ENCODE measurements at regions not wholly inside any gene's neighbourhood (a gene's known extent, or its start where the extent isn't known, plus 50 kb on each side); places are given as distances from the start of the nearest gene placed in this dataset.

GRCh38 chr14:101112351-101113107 lies 209.0 kb upstream of the RTL1 start:
- Histone ChIP-seq H3K4me1 (ENCODE audit: control insufficient read depth, insufficient read depth, low read length) (no peaks in the 10 kb centered on the region), H3K9me3 (ENCODE audit: control insufficient read depth, low read length) (peaks cover 3% of the 10 kb centered on the region), H3K36me3 (ENCODE audit: control insufficient read depth, insufficient read depth, low read length, severe bottlenecking) (no peaks in the 10 kb centered on the region), H3K4me3 (ENCODE audit: low read length) (no peak overlapping the region), H3K27me3 (replicated peaks; ENCODE audit: control insufficient read depth, insufficient read depth, low read length) (peaks cover 19% of the 10 kb centered on the region), H3K9ac (ENCODE audit: low read length) (no peak overlapping the region)
- DNase-seq (ENCODE audit: low read depth) = no peak

DNA sequence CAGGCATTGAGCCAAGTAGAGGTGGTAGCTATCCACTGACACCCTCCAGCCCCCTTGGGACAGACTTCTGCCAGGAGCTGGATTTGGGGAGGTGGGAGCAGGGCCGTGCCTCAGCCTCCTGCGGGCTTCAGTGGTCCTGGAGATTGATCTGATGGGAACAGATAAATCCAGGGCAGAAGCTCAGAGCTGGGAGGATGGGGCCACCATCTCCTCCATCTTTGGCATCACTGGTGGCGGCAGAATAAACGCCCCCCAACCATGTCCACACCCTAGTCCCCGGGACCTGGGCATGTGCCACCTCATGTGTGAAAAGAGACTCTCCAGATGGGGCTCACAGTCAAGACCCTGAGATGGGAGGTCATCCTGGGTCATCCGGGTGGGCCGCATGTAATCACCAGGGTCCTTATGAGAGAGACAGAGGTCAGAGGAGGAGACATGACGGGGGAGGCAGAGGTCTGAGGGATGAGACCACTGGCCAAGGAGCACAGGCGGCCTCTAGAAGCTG lies 209.6 kb upstream of the RTL1 start:
- H3K9ac ChIP-seq (ENCODE audit: low read length) = no peak overlapping the region
- DNase-seq (ENCODE audit: low read depth) = no peak
- no peak overlapping the region for H3K4me3 ChIP-seq (ENCODE audit: low read length)
- no peaks in the 10 kb centered on the region for H3K36me3 ChIP-seq (ENCODE audit: control insufficient read depth, insufficient read depth, low read length, severe bottlenecking)
- no peaks in the 10 kb centered on the region for H3K4me1 ChIP-seq (ENCODE audit: control insufficient read depth, insufficient read depth, low read length)
- H3K9me3 ChIP-seq (ENCODE audit: control insufficient read depth, low read length) = no peaks in the 10 kb centered on the region
- peaks cover 22% of the 10 kb centered on the region for H3K27me3 ChIP-seq (replicated peaks; ENCODE audit: control insufficient read depth, insufficient read depth, low read length)

GRCh38 chr14:101113835-101114725 lies 210.6 kb upstream of the RTL1 start:
- no peaks in the 10 kb centered on the region for H3K9me3 ChIP-seq (ENCODE audit: control insufficient read depth, low read length)
- no peak overlapping the region for H3K4me3 ChIP-seq (ENCODE audit: low read length)
- H3K36me3 ChIP-seq (ENCODE audit: control insufficient read depth, insufficient read depth, low read length, severe bottlenecking) = no peaks in the 10 kb centered on the region
- no peak for DNase-seq (ENCODE audit: low read depth)
- H3K27me3 ChIP-seq (replicated peaks; ENCODE audit: control insufficient read depth, insufficient read depth, low read length) = peaks cover 29% of the 10 kb centered on the region
- peaks cover 3% of the 10 kb centered on the region for H3K4me1 ChIP-seq (ENCODE audit: control insufficient read depth, insufficient read depth, low read length)
- no peak overlapping the region for H3K9ac ChIP-seq (ENCODE audit: low read length)

DNA sequence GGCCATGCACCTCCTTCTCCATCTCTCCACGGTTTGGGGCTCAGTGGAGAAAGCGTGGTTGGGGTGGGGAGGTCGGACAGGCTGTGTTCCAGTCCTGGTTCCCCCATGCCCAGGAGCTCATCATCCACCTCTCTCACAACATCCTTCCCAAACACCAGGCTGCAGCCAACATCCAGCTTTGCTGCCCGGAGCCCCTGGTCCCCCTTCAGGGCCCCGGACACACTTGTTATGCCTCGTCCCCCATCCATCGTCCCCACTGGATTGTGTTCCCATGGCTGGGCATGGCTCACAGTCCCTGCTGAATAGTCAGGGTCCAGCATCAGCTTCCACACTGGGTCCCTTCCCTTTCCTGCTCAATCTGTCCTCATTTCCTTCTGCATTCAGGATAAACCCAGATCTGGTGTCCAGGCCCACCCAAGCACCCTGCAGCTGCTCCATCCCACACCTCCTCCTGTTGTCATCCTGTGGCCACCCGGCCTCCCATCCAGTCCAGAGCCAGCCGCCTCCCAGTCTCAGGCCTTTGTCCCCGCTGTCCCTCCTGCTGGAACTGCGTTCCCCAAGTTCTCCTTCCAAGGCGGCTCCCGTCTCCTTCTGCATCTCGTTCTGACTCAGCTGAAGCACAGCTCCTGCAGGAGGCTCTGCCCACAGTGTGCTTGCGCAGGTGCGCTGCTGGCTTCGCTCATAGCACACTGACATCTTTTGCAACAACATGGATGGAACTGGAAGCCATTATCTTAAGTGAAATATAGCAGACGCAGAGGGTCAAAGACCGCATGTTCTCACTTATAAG lies 211.4 kb upstream of the RTL1 start:
- H3K4me3 ChIP-seq (ENCODE audit: low read length) = no peak overlapping the region
- no peaks in the 10 kb centered on the region for H3K9me3 ChIP-seq (ENCODE audit: control insufficient read depth, low read length)
- H3K27me3 ChIP-seq (replicated peaks; ENCODE audit: control insufficient read depth, insufficient read depth, low read length) = peaks cover 37% of the 10 kb centered on the region
- H3K36me3 ChIP-seq (ENCODE audit: control insufficient read depth, insufficient read depth, low read length, severe bottlenecking) = no peaks in the 10 kb centered on the region
- no peak for DNase-seq (ENCODE audit: low read depth)
- peaks cover 6% of the 10 kb centered on the region for H3K4me1 ChIP-seq (ENCODE audit: control insufficient read depth, insufficient read depth, low read length)
- no peak overlapping the region for H3K9ac ChIP-seq (ENCODE audit: low read length)

- H3K9ac ChIP-seq (ENCODE audit: low read length) = no peak overlapping the region
- H3K4me1 ChIP-seq (ENCODE audit: control insufficient read depth, insufficient read depth, low read length) = peaks cover 9% of the 10 kb centered on the region
- H3K9me3 ChIP-seq (ENCODE audit: control insufficient read depth, low read length) = no peaks in the 10 kb centered on the region
- peaks cover 44% of the 10 kb centered on the region for H3K27me3 ChIP-seq (replicated peaks; ENCODE audit: control insufficient read depth, insufficient read depth, low read length)
- H3K4me3 ChIP-seq (ENCODE audit: low read length) = no peak overlapping the region
- DNase-seq (ENCODE audit: low read depth) = no peak
- H3K36me3 ChIP-seq (ENCODE audit: control insufficient read depth, insufficient read depth, low read length, severe bottlenecking) = no peaks in the 10 kb centered on the region
These were observed 212.1 kb upstream of the RTL1 start for GRCh38 chr14:101115652-101116051.

DNA sequence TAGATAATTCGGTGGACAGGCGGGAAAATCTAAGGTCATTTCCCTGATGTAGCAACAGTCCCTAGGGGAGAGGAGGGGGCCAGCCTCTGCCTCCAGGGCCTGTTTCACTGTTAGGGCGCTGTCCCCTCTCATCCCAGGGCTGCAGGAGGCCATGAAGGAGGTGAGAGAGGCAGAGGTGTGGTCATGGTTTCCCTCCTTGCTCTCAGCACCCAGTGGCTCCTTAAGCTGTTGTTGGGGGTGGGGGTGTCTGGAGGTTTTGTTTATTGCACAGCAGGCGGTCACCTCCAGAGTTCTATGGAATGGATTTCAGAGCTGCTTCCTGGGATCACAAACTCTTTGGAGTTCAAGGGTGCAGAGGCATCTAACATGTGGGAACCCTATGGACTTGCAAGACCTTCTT lies 212.5 kb upstream of the RTL1 start:
- Histone ChIP-seq H3K4me1 (ENCODE audit: control insufficient read depth, insufficient read depth, low read length) (peaks cover 9% of the 10 kb centered on the region), H3K9ac (ENCODE audit: low read length) (no peak overlapping the region), H3K9me3 (ENCODE audit: control insufficient read depth, low read length) (no peaks in the 10 kb centered on the region), H3K36me3 (ENCODE audit: control insufficient read depth, insufficient read depth, low read length, severe bottlenecking) (no peaks in the 10 kb centered on the region), H3K4me3 (ENCODE audit: low read length) (no peak overlapping the region), H3K27me3 (replicated peaks; ENCODE audit: control insufficient read depth, insufficient read depth, low read length) (peaks cover 48% of the 10 kb centered on the region)
- DNase-seq (ENCODE audit: low read depth) = no peak

GRCh38 chr14:101116486-101117130 lies 213.1 kb upstream of the RTL1 start:
- Histone ChIP-seq H3K4me3 (ENCODE audit: low read length) (no peak overlapping the region), H3K9ac (ENCODE audit: low read length) (no peak overlapping the region), H3K27me3 (replicated peaks; ENCODE audit: control insufficient read depth, insufficient read depth, low read length) (peaks cover 51% of the 10 kb centered on the region), H3K36me3 (ENCODE audit: control insufficient read depth, insufficient read depth, low read length, severe bottlenecking) (no peaks in the 10 kb centered on the region), H3K4me1 (ENCODE audit: control insufficient read depth, insufficient read depth, low read length) (peaks cover 9% of the 10 kb centered on the region), H3K9me3 (ENCODE audit: control insufficient read depth, low read length) (no peaks in the 10 kb centered on the region)
- DNase-seq (ENCODE audit: low read depth) = no peak

DNA sequence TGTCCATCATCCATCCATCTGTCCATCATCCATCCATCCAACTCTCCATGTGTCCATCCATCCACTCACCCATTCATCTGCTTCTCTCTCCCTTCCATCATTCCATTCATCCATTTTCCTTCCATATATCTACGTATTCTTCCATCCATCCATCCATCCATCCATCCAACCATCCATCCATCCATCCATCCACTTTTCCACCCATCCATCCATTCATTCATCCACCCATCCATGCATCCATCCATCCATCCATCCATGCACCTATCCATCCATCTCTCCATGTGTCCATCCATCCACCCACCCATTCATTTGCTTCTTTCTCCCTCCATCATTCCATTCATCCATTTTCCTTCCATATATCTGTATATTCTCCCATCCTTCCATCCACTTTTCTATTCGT lies 214.0 kb upstream of the RTL1 start:
- H3K4me1 ChIP-seq (ENCODE audit: control insufficient read depth, insufficient read depth, low read length) = peaks cover 9% of the 10 kb centered on the region
- no peaks in the 10 kb centered on the region for H3K36me3 ChIP-seq (ENCODE audit: control insufficient read depth, insufficient read depth, low read length, severe bottlenecking)
- DNase-seq (ENCODE audit: low read depth) = no peak
- H3K9me3 ChIP-seq (ENCODE audit: control insufficient read depth, low read length) = no peaks in the 10 kb centered on the region
- H3K4me3 ChIP-seq (ENCODE audit: low read length) = no peak overlapping the region
- H3K9ac ChIP-seq (ENCODE audit: low read length) = no peak overlapping the region
- peaks cover 49% of the 10 kb centered on the region for H3K27me3 ChIP-seq (replicated peaks; ENCODE audit: control insufficient read depth, insufficient read depth, low read length)

DNA sequence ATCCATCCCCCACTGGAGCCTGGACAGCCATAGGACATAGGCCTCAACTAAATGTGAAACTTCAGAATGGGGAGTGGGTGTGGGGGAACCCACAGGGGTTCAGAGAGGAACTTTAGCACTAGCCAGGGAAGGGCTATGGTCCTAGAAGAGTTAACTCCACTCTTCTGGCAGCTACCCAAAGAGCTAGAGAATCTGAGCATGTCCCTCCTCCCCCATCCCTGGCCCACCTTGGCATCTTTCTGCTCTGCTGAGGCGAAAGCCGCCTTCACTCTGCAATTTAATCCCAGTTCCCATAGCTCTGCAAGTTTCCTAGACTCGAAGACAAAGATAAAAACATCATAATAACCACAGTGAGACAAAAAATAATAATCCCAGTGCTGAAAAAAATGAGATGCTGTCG lies 214.7 kb upstream of the RTL1 start:
- DNase-seq (ENCODE audit: low read depth) = no peak
- H3K4me3 ChIP-seq (ENCODE audit: low read length) = no peak overlapping the region
- no peaks in the 10 kb centered on the region for H3K36me3 ChIP-seq (ENCODE audit: control insufficient read depth, insufficient read depth, low read length, severe bottlenecking)
- H3K27me3 ChIP-seq (replicated peaks; ENCODE audit: control insufficient read depth, insufficient read depth, low read length) = peaks cover 47% of the 10 kb centered on the region
- H3K4me1 ChIP-seq (ENCODE audit: control insufficient read depth, insufficient read depth, low read length) = peaks cover 9% of the 10 kb centered on the region
- H3K9me3 ChIP-seq (ENCODE audit: control insufficient read depth, low read length) = no peaks in the 10 kb centered on the region
- no peak overlapping the region for H3K9ac ChIP-seq (ENCODE audit: low read length)

DNA sequence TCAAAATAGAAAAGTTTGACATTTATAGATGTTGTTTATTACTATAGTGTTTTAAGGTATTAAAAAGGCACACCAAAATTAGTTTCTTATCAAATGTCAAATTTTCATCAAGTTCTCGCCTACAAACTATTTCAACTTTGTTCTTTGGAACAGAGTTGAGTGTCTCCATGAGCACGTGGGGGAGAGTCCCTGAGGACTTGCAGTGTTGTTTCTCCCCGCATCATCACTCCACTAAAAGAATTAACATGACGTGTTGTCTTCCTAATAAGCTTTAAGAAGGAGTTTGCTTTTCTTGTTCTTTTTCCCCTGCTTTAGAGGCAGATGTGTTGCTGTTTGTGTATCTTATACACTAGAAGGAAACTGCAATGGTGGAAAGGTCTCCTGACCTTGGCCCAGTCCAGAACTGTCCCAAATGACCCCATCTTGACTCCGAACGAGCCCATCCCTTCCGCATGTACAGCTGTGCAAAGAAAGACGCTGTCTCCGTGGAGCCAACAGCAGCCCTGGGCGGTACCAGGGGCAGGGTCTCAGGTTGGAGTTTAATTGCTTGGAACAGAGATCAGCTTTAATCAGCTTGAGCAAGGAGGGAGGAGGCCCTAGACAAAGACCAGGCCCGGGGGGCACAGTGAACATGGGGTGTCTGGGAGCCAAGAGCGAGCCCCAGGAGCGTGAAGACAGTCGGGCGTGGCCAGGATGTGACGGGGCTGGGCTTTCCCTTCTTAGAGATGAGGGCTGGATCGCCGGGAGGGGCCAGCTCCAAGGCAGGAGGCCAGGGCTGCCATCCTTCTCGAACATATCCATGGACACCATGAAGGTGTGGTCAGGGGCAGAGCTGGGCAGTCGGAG lies 215.4 kb upstream of the RTL1 start:
- Histone ChIP-seq H3K4me1 (ENCODE audit: control insufficient read depth, insufficient read depth, low read length) (peaks cover 9% of the 10 kb centered on the region), H3K9me3 (ENCODE audit: control insufficient read depth, low read length) (no peaks in the 10 kb centered on the region), H3K9ac (ENCODE audit: low read length) (no peak overlapping the region), H3K36me3 (ENCODE audit: control insufficient read depth, insufficient read depth, low read length, severe bottlenecking) (no peaks in the 10 kb centered on the region), H3K4me3 (ENCODE audit: low read length) (no peak overlapping the region), H3K27me3 (replicated peaks; ENCODE audit: control insufficient read depth, insufficient read depth, low read length) (peaks cover 53% of the 10 kb centered on the region)
- DNase-seq (ENCODE audit: low read depth) = no peak

All from adipocyte (in vitro differentiated cells).